ENCODE measurements at regions not wholly inside any gene's neighbourhood (a gene's known extent, or its start where the extent isn't known, plus 50 kb on each side); places are given as distances from the start of the nearest gene placed in this dataset.

GRCh38 chr1:87814573-87814972 lies 485.9 kb downstream of the LMO4 start:
- Histone ChIP-seq H2AFZ (ENCODE audit: low read length) (no peak overlapping the region), H3K4me3 (ENCODE audit: low read depth, low read length, poor library complexity, severe bottlenecking) (no peak overlapping the region), H3K4me1 (ENCODE audit: insufficient read depth, low read length, severe bottlenecking) (peaks cover 11% of the 10 kb centered on the region), H3K9me2 (ENCODE audit: low read depth, low read length) (no peaks in the 10 kb centered on the region), H3K27ac (ENCODE audit: low read depth, low read length, poor library complexity, severe bottlenecking) (no peak overlapping the region), H3K9ac (ENCODE audit: low read length) (no peak overlapping the region), H3K4me2 (ENCODE audit: low read length) (no peak overlapping the region), H3K27me3 (ENCODE audit: insufficient read depth, low read length) (no peaks in the 10 kb centered on the region), H3F3A (ENCODE audit: insufficient read depth, low read length) (no peaks in the 10 kb centered on the region), H4K20me1 (ENCODE audit: insufficient read depth, low read length) (no peaks in the 10 kb centered on the region), H3K79me2 (ENCODE audit: insufficient read depth, low read length) (no peaks in the 10 kb centered on the region), H3K36me3 (ENCODE audit: insufficient read depth, low read length) (no peaks in the 10 kb centered on the region), H3K9me3 (ENCODE audit: low read length) (no peaks in the 10 kb centered on the region)
- TF ChIP-seq CTCF (IDR thresholded peaks at IDR 0.05; ENCODE audit: low read length) (no peak), EZH2 (IDR thresholded peaks at IDR 0.05; ENCODE audit: borderline replicate concordance, low read length) (no peak)

GRCh38 chr1:87816646-87817045 lies 488.0 kb downstream of the LMO4 start:
- H4K20me1 ChIP-seq (ENCODE audit: insufficient read depth, low read length), result no peaks in the 10 kb centered on the region
- no peaks in the 10 kb centered on the region for H3K36me3 ChIP-seq (ENCODE audit: insufficient read depth, low read length)
- TF ChIP-seq EZH2 (IDR thresholded peaks at IDR 0.05; ENCODE audit: borderline replicate concordance, low read length) (no peak), CTCF (IDR thresholded peaks at IDR 0.05; ENCODE audit: low read length) (no peak)
- H3K4me2 ChIP-seq (ENCODE audit: low read length), result no peak overlapping the region
- no peak overlapping the region for H3K9ac ChIP-seq (ENCODE audit: low read length)
- H3K79me2 ChIP-seq (ENCODE audit: insufficient read depth, low read length), result no peaks in the 10 kb centered on the region
- no peak overlapping the region for H2AFZ ChIP-seq (ENCODE audit: low read length)
- peaks cover 29% of the 10 kb centered on the region for H3K4me1 ChIP-seq (ENCODE audit: insufficient read depth, low read length, severe bottlenecking)
- H3K27ac ChIP-seq (ENCODE audit: low read depth, low read length, poor library complexity, severe bottlenecking), result no peak overlapping the region
- H3F3A ChIP-seq (ENCODE audit: insufficient read depth, low read length), result no peaks in the 10 kb centered on the region
- no peaks in the 10 kb centered on the region for H3K27me3 ChIP-seq (ENCODE audit: insufficient read depth, low read length)
- H3K9me2 ChIP-seq (ENCODE audit: low read depth, low read length), result no peaks in the 10 kb centered on the region
- no peak overlapping the region for H3K4me3 ChIP-seq (ENCODE audit: low read depth, low read length, poor library complexity, severe bottlenecking)
- H3K9me3 ChIP-seq (ENCODE audit: low read length), result no peaks in the 10 kb centered on the region

GRCh38 chr1:87820668-87821334 lies 492.1 kb downstream of the LMO4 start:
- Histone ChIP-seq H4K20me1 (ENCODE audit: insufficient read depth, low read length) (no peaks in the 10 kb centered on the region), H3K9me2 (ENCODE audit: low read depth, low read length) (no peaks in the 10 kb centered on the region), H3K36me3 (ENCODE audit: insufficient read depth, low read length) (no peaks in the 10 kb centered on the region), H3K79me2 (ENCODE audit: insufficient read depth, low read length) (no peaks in the 10 kb centered on the region), H3K27ac (ENCODE audit: low read depth, low read length, poor library complexity, severe bottlenecking) (peak overlapping the region; percentile 4), H3K4me1 (ENCODE audit: insufficient read depth, low read length, severe bottlenecking) (peaks cover 33% of the 10 kb centered on the region), H3F3A (ENCODE audit: insufficient read depth, low read length) (no peaks in the 10 kb centered on the region), H3K4me3 (ENCODE audit: low read depth, low read length, poor library complexity, severe bottlenecking) (peak overlapping the region; percentile 20), H2AFZ (ENCODE audit: low read length) (peak overlapping the region; percentile 95), H3K9me3 (ENCODE audit: low read length) (no peaks in the 10 kb centered on the region), H3K4me2 (ENCODE audit: low read length) (peak overlapping the region; percentile 40), H3K27me3 (ENCODE audit: insufficient read depth, low read length) (no peaks in the 10 kb centered on the region), H3K9ac (ENCODE audit: low read length) (peak overlapping the region; percentile 3; the same call in 1 of the 2 replicates)
- no peak for TF ChIP-seq CTCF (IDR thresholded peaks at IDR 0.05; ENCODE audit: low read length)
- TF ChIP-seq EZH2 (IDR thresholded peaks at IDR 0.05; ENCODE audit: borderline replicate concordance, low read length), result no peak

All from OCI-LY1 (cell line).